H9 (cell line): ENCODE measurements at regions not wholly inside any gene's neighbourhood (a gene's known extent, or its start where the extent isn't known, plus 50 kb on each side); places are given as distances from the start of the nearest gene placed in this dataset.

Source experiments
- DNase-seq: peaks from one replicate; pipeline ENCODE4 v3.0.0-alpha.2; 2017
- H2AFZ ChIP-seq: one replicate; pipeline ENCODE4 v1.6.1; 2013; ENCODE audit warnings: mild to moderate bottlenecking, low read length, control low read depth, moderate library complexity
- H2AK5ac ChIP-seq: 2 replicates; pipeline ENCODE4 v1.6.1; 2013; ENCODE audit warnings: low read length, control low read depth, mixed read lengths; ENCODE audit not compliant: insufficient read length
- H2BK120ac ChIP-seq: one replicate; pipeline ENCODE4 v1.6.1; 2013; ENCODE audit warnings: low read depth, mild to moderate bottlenecking, low read length, control low read depth, inconsistent platforms; ENCODE audit not compliant: poor library complexity, severe bottlenecking
- H2BK12ac ChIP-seq: 2 replicates; pipeline ENCODE4 v1.6.1; 2013; ENCODE audit warnings: low read length, control low read depth, mixed read lengths, low read depth; ENCODE audit not compliant: insufficient read length
- H2BK15ac ChIP-seq: 2 replicates; pipeline ENCODE4 v1.6.1; 2013; ENCODE audit warnings: low read depth, low read length, control low read depth
- H2BK20ac ChIP-seq: one replicate; pipeline ENCODE4 v1.6.1; 2013; ENCODE audit warnings: low read depth, mild to moderate bottlenecking, low read length, control low read depth, inconsistent platforms; ENCODE audit not compliant: poor library complexity, severe bottlenecking
- H2BK5ac ChIP-seq: 2 replicates; pipeline ENCODE4 v1.6.1; 2013; ENCODE audit warnings: low read length, control low read depth, mixed read lengths; ENCODE audit not compliant: insufficient read length
- H3K14ac ChIP-seq: 2 replicates; pipeline ENCODE4 v1.6.1; 2013; ENCODE audit warnings: low read length, control low read depth; ENCODE audit not compliant: insufficient read depth
- H3K18ac ChIP-seq: 2 replicates; pipeline ENCODE4 v1.6.1; 2013; ENCODE audit warnings: low read depth, mild to moderate bottlenecking, mixed read lengths, low read length, control low read depth; ENCODE audit not compliant: insufficient read length
- H3K23ac ChIP-seq: 2 replicates; pipeline ENCODE4 v1.6.1; 2013; ENCODE audit warnings: low read length, control low read depth, mixed read lengths, low read depth; ENCODE audit not compliant: insufficient read length
- H3K23me2 ChIP-seq: 2 replicates; pipeline ENCODE4 v1.6.1; 2013; ENCODE audit warnings: low read depth, mild to moderate bottlenecking, mixed read lengths, low read length, control low read depth; ENCODE audit not compliant: insufficient read length, poor library complexity, severe bottlenecking
- H3K27ac ChIP-seq: 2 replicates; pipeline ENCODE4 v1.5.1; 2013; ENCODE audit warnings: low read length, control low read depth, mixed read lengths, low read depth; ENCODE audit not compliant: insufficient read length
- H3K27me3 ChIP-seq: 2 replicates; pipeline ENCODE4 v1.6.1; 2013; ENCODE audit warnings: low read length, control low read depth, inconsistent platforms; ENCODE audit not compliant: insufficient read depth
- H3K4ac ChIP-seq: 2 replicates; pipeline ENCODE4 v1.6.1; 2013; ENCODE audit warnings: low read depth, mild to moderate bottlenecking, control low read depth, inconsistent platforms, low read length, moderate library complexity
- H3K4me1 ChIP-seq: 2 replicates; pipeline ENCODE4 v1.6.1; 2013; ENCODE audit warnings: low read length, control low read depth, inconsistent platforms; ENCODE audit not compliant: insufficient read depth
- H3K4me2 ChIP-seq: 2 replicates; pipeline ENCODE4 v1.6.1; 2013; ENCODE audit warnings: low read length, control low read depth, mixed read lengths; ENCODE audit not compliant: insufficient read length, insufficient read depth
- H3K56ac ChIP-seq: 2 replicates; pipeline ENCODE4 v1.6.1; 2013; ENCODE audit warnings: low read depth, mild to moderate bottlenecking, mixed read lengths, low read length, control low read depth; ENCODE audit not compliant: insufficient read length
- H3K79me1 ChIP-seq: 2 replicates; pipeline ENCODE4 v1.6.1; 2013; ENCODE audit warnings: low read depth, mild to moderate bottlenecking, moderate library complexity, low read length, control low read depth, inconsistent platforms; ENCODE audit not compliant: insufficient read depth, poor library complexity, severe bottlenecking
- H3K79me2 ChIP-seq: 2 replicates; pipeline ENCODE4 v1.6.1; 2013; ENCODE audit warnings: low read length, control low read depth, inconsistent platforms; ENCODE audit not compliant: insufficient read depth
- H3K9ac ChIP-seq: 2 replicates; pipeline ENCODE4 v1.6.1; 2013; ENCODE audit warnings: low read length, control low read depth, mixed read lengths; ENCODE audit not compliant: insufficient read length; ENCODE audit errors: extremely low read depth
- H3K9me3 ChIP-seq: one replicate; pipeline ENCODE4 v1.6.1; 2013; ENCODE audit warnings: low read depth, low read length, inconsistent platforms; ENCODE audit not compliant: control insufficient read depth
- H3T11ph ChIP-seq: one replicate; pipeline ENCODE4 v1.6.1; 2013; ENCODE audit warnings: mild to moderate bottlenecking, low read length, control low read depth, inconsistent platforms
- H4K20me1 ChIP-seq: one replicate; pipeline ENCODE4 v1.6.1; 2013; ENCODE audit not compliant: control insufficient read depth, insufficient read length, insufficient read depth
- H4K5ac ChIP-seq: 2 replicates; pipeline ENCODE4 v1.6.1; 2013; ENCODE audit warnings: low read depth, mild to moderate bottlenecking, mixed read lengths, low read length, control low read depth; ENCODE audit not compliant: insufficient read length
- H4K8ac ChIP-seq: replicated peaks from 2 replicates; pipeline ENCODE4 v1.6.1; 2013; ENCODE audit warnings: low read length, control low read depth, mixed read lengths, low read depth; ENCODE audit not compliant: insufficient read length
- H4K91ac ChIP-seq: 2 replicates; pipeline ENCODE4 v1.6.1; 2013; ENCODE audit warnings: low read depth, mild to moderate bottlenecking, moderate library complexity, mixed read lengths, low read length, control low read depth; ENCODE audit not compliant: insufficient read length
- H3K27ac Mint-ChIP-seq, 3 experiments: 2 replicates in 2 of 3; 3 replicates in 1 of 3; pipeline ENCODE4 v1.8.0; 2020 to 2021; ENCODE audit warnings: mixed read lengths in 3 of 3, mild to moderate bottlenecking in 1 of 3, moderate library complexity in 1 of 3
- H3K27me3 Mint-ChIP-seq: 2 replicates; pipeline ENCODE4 v1.8.0; 2021; ENCODE audit warnings: low read depth, mild to moderate bottlenecking, moderate library complexity, mixed read lengths
- H3K36me3 Mint-ChIP-seq, 3 experiments: 2 replicates in 2 of 3; 3 replicates in 1 of 3; pipeline ENCODE4 v1.8.0; 2020 to 2021; ENCODE audit warnings: low read depth in 3 of 3, mixed read lengths in 3 of 3; ENCODE audit not compliant: insufficient read depth in 1 of 3
- H3K4me1 Mint-ChIP-seq, 2 experiments: 2 replicates each; pipeline ENCODE4 v1.8.0; 2020; ENCODE audit warnings: mixed read lengths in 2 of 2
- H3K4me3 Mint-ChIP-seq, 2 experiments: 2 replicates in 1 of 2; 3 replicates in 1 of 2; pipeline ENCODE4 v1.8.0; 2020 to 2021; ENCODE audit warnings: mild to moderate bottlenecking in 2 of 2, mixed read lengths in 2 of 2, moderate library complexity in 1 of 2
- H3K9me3 Mint-ChIP-seq, 2 experiments: 2 replicates in 1 of 2; 3 replicates in 1 of 2; pipeline ENCODE4 v1.8.0; 2020; ENCODE audit warnings: mild to moderate bottlenecking in 2 of 2, mixed read lengths in 2 of 2, moderate library complexity in 1 of 2
- CTCF ChIP-seq: fragments of 200-600 bp; sonication (generic); conservative IDR thresholded peaks from 3 replicates; pipeline ENCODE4 v1.8.0; 2021; ENCODE audit warnings: antibody characterized with exemption, mild to moderate bottlenecking
- WGBS: extraction: QIAGEN DNeasy Blood & Tissue Kit; methylation state at CpG from one replicate; pipeline ENCODE4 v1.1.7; 2013; ENCODE audit warnings: missing lambda C conversion rate, low lambda C conversion rate, mixed read lengths; ENCODE audit not compliant: insufficient read length; ENCODE audit errors: extremely low coverage; 5-methylcytosine and 5-hydroxymethylcytosine counted together

DNA sequence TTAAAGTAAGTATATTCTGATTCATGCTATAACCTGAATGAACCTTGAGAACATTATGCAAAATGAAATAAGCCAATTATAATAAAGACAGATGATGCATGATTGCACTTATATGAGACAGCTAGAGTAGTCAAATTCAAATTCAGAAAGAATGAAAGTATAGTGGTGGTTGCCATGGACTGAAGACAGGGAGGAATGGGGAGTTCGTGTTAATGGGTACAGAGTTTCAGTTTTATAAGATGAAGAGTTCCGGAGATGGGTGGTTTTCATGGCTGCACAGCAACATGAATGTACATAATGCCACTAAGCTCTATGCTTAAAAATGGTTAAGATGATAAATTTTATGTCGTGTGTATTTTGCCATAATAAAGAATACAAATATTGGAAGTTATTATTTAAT lies 751.2 kb downstream of the TSN start:
- Histone ChIP-seq H2BK12ac (no peak overlapping the region), H4K8ac (no peak overlapping the region), H3K4me1 (no peaks in the 10 kb centered on the region), H4K91ac (no peak overlapping the region), H3K79me2 (no peaks in the 10 kb centered on the region), H2AK5ac (no peak overlapping the region), H4K20me1 (no peaks in the 10 kb centered on the region), H3T11ph (no peak overlapping the region), H2BK20ac (no peak overlapping the region), H2AFZ (no peak overlapping the region), H3K27me3 (no peaks in the 10 kb centered on the region), H2BK15ac (no peak overlapping the region), H3K23ac (no peak overlapping the region), H3K4ac (no peak overlapping the region), H3K9ac (no peak overlapping the region), H3K23me2 (no peaks in the 10 kb centered on the region), H3K4me2 (no peak overlapping the region), H4K5ac (no peak overlapping the region), H3K9me3 (no peaks in the 10 kb centered on the region), H3K56ac (no peak overlapping the region), H3K27ac (no peak overlapping the region), H3K79me1 (no peaks in the 10 kb centered on the region), H2BK5ac (no peak overlapping the region), H2BK120ac (no peak overlapping the region), H3K18ac (no peak overlapping the region), H3K14ac (no peak overlapping the region)
- H3K36me3 Mint-ChIP-seq = no peaks in the 10 kb centered on the region
- no peak for DNase-seq
- no peak overlapping the region for H3K4me3 Mint-ChIP-seq
- TF ChIP-seq CTCF = no peak
- H3K27me3 Mint-ChIP-seq = no peaks in the 10 kb centered on the region
- WGBS = no CpG with 5 or more reads among the region's 3 CpGs
- H3K9me3 Mint-ChIP-seq = no peaks in the 10 kb centered on the region
- H3K4me1 Mint-ChIP-seq = peaks cover 0 to 11% of the 10 kb centered on the region in 2 experiments; a peak in 1 of 4 replicates
- no peak overlapping the region for H3K27ac Mint-ChIP-seq
